GM12865 (cell line): ENCODE measurements at regions not wholly inside any gene's neighbourhood (a gene's known extent, or its start where the extent isn't known, plus 50 kb on each side); places are given as distances from the start of the nearest gene placed in this dataset.

ENCODE experiments used
- DNase-seq: peaks from one replicate; pipeline ENCODE4 v3.0.0; 2010; ENCODE audit warnings: low read depth
- H3K4me3 ChIP-seq: 2 replicates; pipeline ENCODE4 v1.5.1; 2011; ENCODE audit warnings: mild to moderate bottlenecking, low read depth, low read length, control low read depth
- CTCF ChIP-seq: IDR thresholded peaks from 2 replicates; pipeline ENCODE4 v1.5.1; 2011; ENCODE audit warnings: low read length, control low read depth, low read depth, inconsistent platforms; ENCODE audit not compliant: insufficient read depth; ENCODE audit errors: missing control alignments

GRCh38 chr5:2158767-2159166, 276.0 kb upstream of the IRX4 start:
- no peak for DNase-seq
- no peak overlapping the region for H3K4me3 ChIP-seq
- no peak for TF ChIP-seq CTCF

- no peak overlapping the region for H3K4me3 ChIP-seq
- no peak for DNase-seq
- TF ChIP-seq CTCF, result no peak
Measured at GRCh38 chr5:2158109-2158508, 275.4 kb upstream of the IRX4 start.

- no peak for TF ChIP-seq CTCF
- no peak for DNase-seq
- no peak overlapping the region for H3K4me3 ChIP-seq
Measured at GRCh38 chr5:2157372-2157771, 274.6 kb upstream of the IRX4 start.

GRCh38 chr5:2156358-2157059, 273.8 kb upstream of the IRX4 start:
- TF ChIP-seq CTCF, result no peak
- H3K4me3 ChIP-seq, result no peak overlapping the region
- DNase-seq, result no peak

- TF ChIP-seq CTCF, result no peak
- no peak for DNase-seq
- H3K4me3 ChIP-seq, result no peak overlapping the region
Measured at GRCh38 chr5:2155556-2155955, 272.8 kb upstream of the IRX4 start.

- TF ChIP-seq CTCF, result no peak
Measured at GRCh38 chr5:2153802-2154201, 271.1 kb upstream of the IRX4 start.

GRCh38 chr5:2153350-2153749, 270.6 kb upstream of the IRX4 start:
- no peak for DNase-seq
- no peak overlapping the region for H3K4me3 ChIP-seq
- no peak for TF ChIP-seq CTCF

More at GRCh38 chr5:2153802-2154201, 271.1 kb upstream of the IRX4 start:
- no peak overlapping the region for H3K4me3 ChIP-seq
- no peak for DNase-seq
